Mesodermal cell (in vitro differentiated cells): ENCODE measurements at regions not wholly inside any gene's neighbourhood (a gene's known extent, or its start where the extent isn't known, plus 50 kb on each side); places are given as distances from the start of the nearest gene placed in this dataset.

Experiments
- H3K27ac ChIP-seq: 2 replicates; pipeline ENCODE4 v1.7.0; 2013; ENCODE audit warnings: mild to moderate bottlenecking, low read depth, low read length, moderate library complexity; ENCODE audit not compliant: severe bottlenecking
- H3K36me3 ChIP-seq: 2 replicates; pipeline ENCODE4 v1.7.1; 2013; ENCODE audit warnings: mild to moderate bottlenecking, low read length, moderate library complexity; ENCODE audit not compliant: control insufficient read depth, insufficient read depth
- H3K4me1 ChIP-seq: one replicate; pipeline ENCODE4 v1.7.1; 2013; ENCODE audit warnings: mild to moderate bottlenecking, low read length; ENCODE audit not compliant: insufficient read depth, control insufficient read depth, poor library complexity, severe bottlenecking
- H3K4me3 ChIP-seq: 2 replicates; pipeline ENCODE4 v1.7.0; 2013; ENCODE audit warnings: low read length, control low read depth, mild to moderate bottlenecking; ENCODE audit not compliant: insufficient read depth, poor library complexity, severe bottlenecking; ENCODE audit errors: extremely low read depth
- H3K9me3 ChIP-seq: 2 replicates; pipeline ENCODE4 v1.7.1; 2013; ENCODE audit warnings: mild to moderate bottlenecking, low read length, moderate library complexity; ENCODE audit not compliant: control insufficient read depth
- WGBS, 2 experiments: methylation state at CpG; one replicate each; pipeline ENCODE4 v1.1.5; 2013; ENCODE audit warnings: missing lambda C conversion rate in 2 of 2; ENCODE audit not compliant: insufficient coverage in 2 of 2; 5-methylcytosine and 5-hydroxymethylcytosine counted together

DNA sequence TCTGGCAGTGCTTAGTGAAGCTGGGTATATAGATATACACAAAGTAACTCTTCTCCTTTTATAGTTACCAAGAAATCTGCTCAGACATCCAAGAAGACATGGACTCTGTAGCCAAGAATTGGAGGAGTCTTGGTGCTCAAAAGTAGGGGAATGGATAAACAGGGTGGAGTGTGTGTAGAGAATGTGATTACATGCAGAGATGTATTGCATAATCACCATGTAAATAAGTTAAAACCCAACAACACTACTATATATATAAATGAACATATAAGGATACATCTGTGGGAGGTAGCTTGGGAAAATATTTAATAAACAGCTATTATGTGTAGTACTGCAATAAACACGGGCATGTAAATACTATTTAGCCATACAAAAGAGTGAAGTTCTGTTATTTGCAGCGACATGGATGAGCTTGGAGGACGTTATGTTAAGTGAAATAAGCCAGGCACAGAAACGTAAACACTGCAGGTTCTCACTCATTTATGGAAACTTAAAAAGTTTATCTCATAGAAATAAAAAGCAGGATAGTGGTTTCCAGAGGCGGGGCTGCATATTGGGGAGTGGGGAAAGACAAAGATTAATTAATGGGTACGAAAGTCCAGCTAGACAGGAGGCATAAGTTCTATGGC, 207.5 kb downstream of the TENT4A start:
- H3K9me3 ChIP-seq = no peaks in the 10 kb centered on the region
- no peak overlapping the region for H3K27ac ChIP-seq
- no peaks in the 10 kb centered on the region for H3K36me3 ChIP-seq
- H3K4me3 ChIP-seq = no peak overlapping the region
- H3K4me1 ChIP-seq = no peaks in the 10 kb centered on the region
- no CpG with 5 or more reads among the region's 6 CpGs for WGBS, 2 experiments

DNA sequence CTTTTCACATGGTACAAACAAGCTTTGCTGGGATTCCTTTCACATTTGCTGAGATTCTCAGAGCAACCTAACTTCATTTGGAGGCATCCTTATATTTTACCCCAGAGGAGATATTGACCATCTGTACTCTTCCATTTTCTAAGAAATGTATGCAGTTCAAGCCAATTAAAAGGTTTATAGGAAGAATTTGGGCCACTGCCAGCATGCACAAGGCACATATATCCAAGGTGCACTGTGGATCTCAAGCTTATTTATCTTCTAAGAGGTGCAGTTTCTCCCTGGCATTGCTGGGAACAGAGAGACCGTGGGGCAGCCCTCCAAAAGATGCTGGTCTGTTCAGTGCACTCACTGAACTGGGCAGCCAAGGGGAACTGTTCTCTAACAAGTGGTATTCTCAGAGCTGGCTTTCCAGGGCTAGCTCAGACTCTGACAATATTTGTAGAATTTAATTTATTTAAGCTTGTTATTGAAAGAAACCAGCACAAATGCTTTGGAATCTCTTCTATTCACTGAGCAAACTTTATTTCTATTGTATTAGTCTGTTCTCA, 213.3 kb downstream of the TENT4A start:
- no peaks in the 10 kb centered on the region for H3K36me3 ChIP-seq
- H3K27ac ChIP-seq = no peak overlapping the region
- no peaks in the 10 kb centered on the region for H3K4me1 ChIP-seq
- no peak overlapping the region for H3K4me3 ChIP-seq
- WGBS, 2 experiments = 56 to 88% methylated on average over 1 of the region's 1 CpG
- H3K9me3 ChIP-seq = no peaks in the 10 kb centered on the region

DNA sequence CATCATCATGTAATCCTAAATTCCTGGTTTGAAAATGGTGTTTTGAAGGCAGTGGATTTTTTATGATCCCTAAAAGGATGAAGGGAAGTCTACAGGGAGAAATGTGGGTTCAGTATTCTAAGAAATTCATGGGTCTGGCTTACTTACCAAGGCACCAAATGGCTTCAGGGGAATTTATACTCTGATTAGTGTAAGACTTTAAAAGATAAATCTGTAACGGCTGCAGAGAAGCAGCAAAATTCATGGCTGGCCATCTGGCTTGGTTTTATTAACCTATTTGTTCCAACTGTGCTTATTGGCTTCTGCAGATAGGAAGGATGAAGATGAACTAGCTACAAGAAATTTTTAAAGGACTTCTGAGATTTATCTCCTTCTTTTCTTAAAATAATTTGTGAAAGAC, 222.8 kb downstream of the TENT4A start:
- Histone ChIP-seq H3K36me3 (no peaks in the 10 kb centered on the region), H3K27ac (no peak overlapping the region), H3K4me1 (no peaks in the 10 kb centered on the region), H3K4me3 (no peak overlapping the region), H3K9me3 (no peaks in the 10 kb centered on the region)
- WGBS, 2 experiments = 47 to 56% methylated on average over 1 of the region's 1 CpG

DNA sequence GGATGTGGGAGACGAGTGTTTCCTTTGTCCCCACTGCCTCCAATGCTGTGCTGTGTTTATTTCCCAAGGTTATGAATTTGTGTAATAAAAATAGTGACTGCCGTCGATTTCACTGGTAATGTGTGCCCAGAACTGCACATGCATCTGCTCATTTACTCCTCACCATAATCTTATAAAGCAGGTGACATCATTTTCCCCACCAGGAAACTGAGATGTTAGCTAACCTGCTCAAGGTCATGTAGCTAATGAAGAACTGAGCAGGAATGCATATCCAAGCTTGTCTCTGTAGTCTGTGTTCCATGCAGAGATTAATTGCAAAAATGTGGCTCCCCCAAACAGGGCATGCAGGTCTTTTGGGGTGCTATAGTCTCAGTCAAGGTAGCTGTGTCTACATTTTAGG, 224.4 kb downstream of the TENT4A start:
- 90 to 100% methylated on average over 1 to 3 of the region's 3 CpGs for WGBS, 2 experiments
- Histone ChIP-seq H3K4me1 (no peaks in the 10 kb centered on the region), H3K4me3 (no peak overlapping the region), H3K27ac (no peak overlapping the region), H3K36me3 (no peaks in the 10 kb centered on the region), H3K9me3 (no peaks in the 10 kb centered on the region)

DNA sequence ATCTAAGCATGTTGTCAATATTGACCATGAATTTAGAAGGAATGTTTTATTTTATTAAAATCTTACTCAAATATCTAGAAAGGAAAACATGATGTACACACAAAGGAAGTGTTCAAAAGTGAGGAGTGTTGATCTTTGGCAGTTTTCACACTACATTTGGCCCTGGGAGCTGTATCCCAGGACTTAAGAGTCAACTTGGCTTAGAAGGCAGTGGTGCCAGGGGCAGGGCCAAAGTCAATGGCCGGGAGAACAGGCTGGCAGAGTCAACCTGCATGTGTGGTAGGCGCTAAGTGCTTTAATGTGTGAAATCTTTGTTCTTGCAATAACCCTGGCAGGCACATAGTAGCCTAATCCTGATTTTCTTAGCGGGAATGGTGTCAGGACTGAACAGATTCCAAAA, 228.4 kb downstream of the TENT4A start:
- whole genome bisulfite sequencing, 2 experiments = 68 to 83% methylated on average over 2 to 3 of the region's 3 CpGs

DNA sequence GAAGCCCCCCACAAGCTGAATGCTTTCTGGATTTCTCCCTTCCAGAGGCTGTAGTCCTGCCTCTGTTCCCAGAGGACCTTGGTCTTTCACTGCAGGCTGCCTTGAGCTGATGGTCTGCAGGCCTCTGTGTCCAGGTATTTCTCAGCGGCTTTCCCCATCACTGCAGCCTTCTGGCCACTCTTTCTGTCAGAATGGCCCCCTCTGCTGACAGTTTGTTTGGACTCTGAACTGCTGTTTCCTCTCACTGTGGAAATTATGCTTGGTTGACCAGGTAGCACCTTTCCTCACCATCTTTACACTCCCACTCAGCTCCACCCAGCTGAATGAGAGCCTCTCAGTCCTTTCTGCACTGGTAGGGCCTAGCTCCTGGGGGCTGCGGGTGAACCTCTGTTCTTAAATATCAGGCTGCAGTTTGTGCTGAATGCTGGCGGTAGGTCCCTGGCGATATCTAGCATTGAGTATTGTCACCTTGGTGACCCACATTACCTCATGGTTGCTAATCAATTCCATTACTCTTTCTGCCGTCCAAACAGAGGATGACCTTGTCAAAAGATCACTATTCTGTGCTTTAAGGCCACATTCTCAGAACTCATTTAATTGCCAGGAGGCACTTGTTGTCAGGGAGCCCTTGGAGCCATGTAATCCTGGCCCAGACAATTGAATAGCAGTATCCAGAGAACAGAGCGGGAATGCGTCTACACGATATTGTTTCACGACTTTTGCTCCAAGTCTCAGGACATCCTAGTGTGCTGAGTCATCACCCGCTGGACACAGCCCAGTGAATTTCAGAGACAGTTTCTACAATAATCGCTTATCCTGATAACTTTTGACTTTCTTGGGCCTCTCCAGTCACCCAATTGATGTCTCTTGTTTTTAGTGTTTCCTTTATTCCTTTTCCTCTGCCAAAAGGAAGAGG, 230.2 kb downstream of the TENT4A start:
- H3K9me3 ChIP-seq = no peaks in the 10 kb centered on the region
- no peaks in the 10 kb centered on the region for H3K4me1 ChIP-seq
- H3K4me3 ChIP-seq = no peak overlapping the region
- no peaks in the 10 kb centered on the region for H3K36me3 ChIP-seq
- no peak overlapping the region for H3K27ac ChIP-seq
- WGBS, 2 experiments = 75 to 85% methylated on average over 10 to 11 of the region's 11 CpGs

More for the DNA sequence above, 228.4 kb downstream of the TENT4A start:
- Histone ChIP-seq H3K4me1 (no peaks in the 10 kb centered on the region), H3K27ac (no peak overlapping the region), H3K36me3 (no peaks in the 10 kb centered on the region), H3K4me3 (no peak overlapping the region), H3K9me3 (no peaks in the 10 kb centered on the region)

DNA sequence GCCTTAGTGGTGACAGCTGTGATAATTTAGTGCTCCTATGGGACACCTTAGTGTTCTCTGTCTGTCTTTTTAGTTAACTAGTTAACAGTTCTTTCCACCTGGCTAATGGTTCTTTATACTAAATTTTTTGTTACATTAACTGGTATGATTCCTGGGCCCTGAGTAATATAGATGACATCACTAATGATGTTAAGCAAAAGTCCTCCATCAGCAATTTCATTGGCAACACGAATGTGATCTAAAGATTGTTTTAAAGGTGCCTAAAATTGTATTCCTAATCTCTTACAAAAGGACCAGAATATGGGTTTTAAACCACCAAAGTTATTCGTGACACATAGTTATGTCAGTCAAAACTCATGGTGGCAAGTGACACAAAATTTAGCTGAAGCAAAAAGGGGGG, 235.3 kb downstream of the TENT4A start:
- Histone ChIP-seq H3K4me1 (no peaks in the 10 kb centered on the region), H3K27ac (no peak overlapping the region), H3K36me3 (no peaks in the 10 kb centered on the region), H3K9me3 (no peaks in the 10 kb centered on the region), H3K4me3 (no peak overlapping the region)
- WGBS, 2 experiments = no CpG with 5 or more reads among the region's 2 CpGs

DNA sequence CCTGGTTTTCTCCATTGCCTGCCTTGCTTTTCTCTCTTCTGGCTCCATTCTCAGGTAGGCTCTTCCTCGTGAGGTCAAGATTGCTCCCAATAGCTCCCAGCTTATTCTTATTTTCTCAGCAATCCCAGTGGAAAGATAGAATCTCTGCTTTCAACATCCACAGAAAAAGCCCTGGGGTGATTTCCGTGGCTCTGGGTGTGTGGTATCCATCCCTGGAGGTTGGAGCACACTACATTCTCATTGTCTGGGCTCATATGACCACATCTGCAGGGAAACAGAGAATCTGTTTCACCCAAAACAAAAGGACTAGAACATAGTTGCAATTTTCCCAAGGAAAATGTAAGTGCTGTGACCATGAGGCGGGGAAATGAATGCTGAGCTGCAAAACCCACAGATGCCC, 236.0 kb downstream of the TENT4A start:
- 88 to 89% methylated on average over 1 to 3 of the region's 3 CpGs for WGBS, 2 experiments
- no peaks in the 10 kb centered on the region for H3K4me1 ChIP-seq
- no peak overlapping the region for H3K27ac ChIP-seq
- no peaks in the 10 kb centered on the region for H3K9me3 ChIP-seq
- H3K4me3 ChIP-seq = no peak overlapping the region
- no peaks in the 10 kb centered on the region for H3K36me3 ChIP-seq

DNA sequence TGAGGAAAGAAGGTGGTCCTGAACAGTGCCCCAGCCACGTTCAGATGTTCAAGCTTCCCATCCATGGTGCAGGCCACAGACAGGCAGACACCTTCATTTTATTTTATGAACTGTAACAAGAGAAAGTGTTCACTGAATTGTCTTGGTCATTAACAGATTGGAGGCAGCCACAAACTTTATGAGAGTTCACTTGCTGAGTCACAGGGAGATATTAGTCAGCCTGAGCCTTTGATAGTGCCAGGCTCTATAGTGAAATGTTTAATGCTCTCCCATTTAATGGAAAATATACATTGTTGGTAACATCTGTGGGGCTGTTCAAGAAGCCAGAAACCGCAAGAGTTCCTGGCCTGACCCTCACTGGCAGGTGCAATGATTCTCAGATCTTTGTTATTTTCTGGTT, 237.0 kb downstream of the TENT4A start:
- H3K9me3 ChIP-seq = no peaks in the 10 kb centered on the region
- no peaks in the 10 kb centered on the region for H3K36me3 ChIP-seq
- no peak overlapping the region for H3K27ac ChIP-seq
- no peaks in the 10 kb centered on the region for H3K4me1 ChIP-seq
- 89 to 100% methylated on average over 1 to 2 of the region's 2 CpGs for WGBS, 2 experiments
- no peak overlapping the region for H3K4me3 ChIP-seq

DNA sequence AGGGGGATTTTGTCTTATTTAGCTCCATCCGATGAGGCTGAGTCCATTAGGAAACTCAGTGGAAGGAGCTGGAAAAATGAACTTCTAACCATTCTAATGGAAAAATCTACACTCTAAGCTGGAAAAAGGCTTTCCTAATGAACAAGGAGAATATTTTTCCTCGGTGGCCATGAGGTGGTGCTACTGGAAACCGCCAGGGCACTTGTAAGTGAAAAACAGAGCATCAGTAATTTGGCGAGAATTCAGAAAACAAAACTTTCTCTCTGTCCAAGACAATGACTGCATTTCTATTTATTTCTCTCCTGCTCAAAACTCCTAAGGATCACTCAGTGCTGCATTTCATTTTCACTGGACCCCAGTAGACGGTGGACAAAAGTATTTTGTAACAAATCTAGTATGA, 237.6 kb downstream of the TENT4A start:
- H3K27ac ChIP-seq = no peak overlapping the region
- H3K9me3 ChIP-seq = no peaks in the 10 kb centered on the region
- WGBS, 2 experiments = 69 to 88% methylated on average over 1 to 2 of the region's 5 CpGs
- no peaks in the 10 kb centered on the region for H3K36me3 ChIP-seq
- no peak overlapping the region for H3K4me3 ChIP-seq
- H3K4me1 ChIP-seq = no peaks in the 10 kb centered on the region

DNA sequence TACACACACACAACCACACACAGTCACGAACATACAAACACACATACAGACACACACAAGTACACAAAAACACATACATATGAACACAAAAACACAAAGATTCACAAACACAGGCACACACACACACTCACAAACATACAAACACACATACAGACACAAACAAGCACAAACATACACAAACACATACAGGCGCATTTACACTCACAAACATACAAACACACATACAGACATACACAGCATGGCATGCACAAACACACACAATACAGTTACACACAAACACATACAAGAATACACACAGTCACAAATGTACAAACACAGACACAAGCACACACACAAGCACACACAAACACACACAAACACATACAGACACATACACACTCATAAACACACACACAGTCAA, 247.9 kb downstream of the TENT4A start:
- Histone ChIP-seq H3K27ac (no peak overlapping the region), H3K9me3 (no peaks in the 10 kb centered on the region), H3K4me1 (no peaks in the 10 kb centered on the region), H3K36me3 (no peaks in the 10 kb centered on the region), H3K4me3 (no peak overlapping the region)
- 85 to 88% methylated on average over 2 of the region's 2 CpGs for WGBS, 2 experiments
